Islet of Langerhans (tissue), 1 donor: ENCODE measurements at regions not wholly inside any gene's neighbourhood (a gene's known extent, or its start where the extent isn't known, plus 50 kb on each side); places are given as distances from the start of the nearest gene placed in this dataset.
"Not testable (repeated sequence)": the region's sequence is repeated elsewhere in the genome, so short reads cannot be mapped to it uniquely, and the experiment has no call there.

ENCODE experiments used
- FAIRE-seq: peaks from one replicate; lab custom pipeline; 2011; peaks lifted over from hg19 to GRCh38; lab: Jason Lieb, UNC

DNA sequence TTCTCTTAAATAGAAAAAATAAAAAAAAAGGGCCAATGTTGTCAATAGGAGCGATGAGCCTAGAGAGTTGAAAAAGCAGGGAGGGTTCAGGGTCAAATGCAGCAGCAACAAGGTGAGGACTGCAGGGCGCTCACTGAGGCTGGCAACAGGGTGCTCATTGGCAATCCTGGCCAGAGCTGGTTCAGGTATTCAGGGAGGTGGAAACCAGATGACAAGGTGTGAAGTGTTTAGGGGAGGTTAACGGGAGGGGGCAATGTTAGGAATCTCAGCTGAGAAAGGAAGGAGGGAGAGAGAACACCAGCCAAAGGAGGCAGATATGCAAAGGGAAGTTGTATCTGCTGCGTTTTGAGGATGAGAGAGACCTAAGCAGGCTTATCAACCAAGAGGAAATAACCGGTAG, 129.8 kb upstream of the DAB1 start:
- FAIRE-seq: no peak

DNA sequence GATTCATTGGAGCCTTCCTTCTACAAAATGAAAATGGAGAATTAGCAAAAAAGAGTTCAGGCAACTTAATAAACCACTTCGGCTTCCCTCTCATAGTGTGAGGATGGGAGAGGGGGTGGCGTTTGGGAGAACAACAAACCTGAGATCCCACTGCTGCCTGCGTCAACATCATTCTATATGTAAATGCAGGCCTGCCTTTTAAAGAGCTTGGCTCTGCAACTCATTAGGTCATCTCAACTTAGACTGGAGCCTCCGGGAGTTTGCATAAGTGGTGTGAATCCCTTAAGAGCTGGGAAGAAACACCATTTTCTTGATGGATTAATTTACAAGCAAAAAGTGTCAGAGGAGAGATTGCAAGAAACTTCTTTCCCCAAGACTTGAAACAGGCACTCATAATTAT, 127.6 kb upstream of the DAB1 start:
- no peak for FAIRE-seq

DNA sequence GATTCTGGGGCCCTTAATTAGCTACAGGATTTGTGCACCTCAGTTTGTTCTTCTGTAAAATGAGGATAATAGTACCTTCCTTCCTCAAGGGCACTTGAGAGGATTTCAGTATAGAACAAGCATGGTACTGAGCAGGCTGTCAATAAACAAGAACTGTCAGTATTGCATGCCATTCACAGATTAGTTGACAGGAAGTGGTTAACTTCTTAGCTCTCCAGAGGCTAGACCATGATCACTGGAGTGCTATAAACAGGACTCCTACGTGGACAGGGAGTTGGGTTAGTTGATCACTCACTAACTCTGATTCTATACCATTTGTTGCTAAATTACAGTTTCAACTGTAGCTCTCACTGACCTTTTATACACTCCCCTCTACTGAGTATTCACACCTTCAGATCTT, 126.2 kb upstream of the DAB1 start:
- no peak for FAIRE-seq

DNA sequence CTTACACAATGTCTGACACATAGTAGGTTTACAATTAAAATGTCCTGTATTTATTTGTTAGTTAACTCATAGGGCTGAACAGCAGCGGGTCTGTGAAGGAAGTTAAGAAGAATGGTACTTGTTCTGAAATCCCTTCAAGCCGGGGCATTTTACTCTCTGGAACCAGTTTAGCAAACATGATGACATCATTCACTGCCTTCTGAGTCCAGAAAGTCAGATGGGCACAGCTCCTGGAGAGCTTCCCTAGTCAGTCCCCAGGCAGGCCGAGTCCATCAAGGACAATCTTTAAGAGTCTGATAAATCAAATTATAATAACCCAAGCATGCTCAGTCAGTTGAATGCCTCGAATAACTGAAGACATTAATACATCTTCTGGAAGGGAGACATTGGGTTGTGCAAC, 125.4 kb upstream of the DAB1 start:
- no peak for FAIRE-seq

DNA sequence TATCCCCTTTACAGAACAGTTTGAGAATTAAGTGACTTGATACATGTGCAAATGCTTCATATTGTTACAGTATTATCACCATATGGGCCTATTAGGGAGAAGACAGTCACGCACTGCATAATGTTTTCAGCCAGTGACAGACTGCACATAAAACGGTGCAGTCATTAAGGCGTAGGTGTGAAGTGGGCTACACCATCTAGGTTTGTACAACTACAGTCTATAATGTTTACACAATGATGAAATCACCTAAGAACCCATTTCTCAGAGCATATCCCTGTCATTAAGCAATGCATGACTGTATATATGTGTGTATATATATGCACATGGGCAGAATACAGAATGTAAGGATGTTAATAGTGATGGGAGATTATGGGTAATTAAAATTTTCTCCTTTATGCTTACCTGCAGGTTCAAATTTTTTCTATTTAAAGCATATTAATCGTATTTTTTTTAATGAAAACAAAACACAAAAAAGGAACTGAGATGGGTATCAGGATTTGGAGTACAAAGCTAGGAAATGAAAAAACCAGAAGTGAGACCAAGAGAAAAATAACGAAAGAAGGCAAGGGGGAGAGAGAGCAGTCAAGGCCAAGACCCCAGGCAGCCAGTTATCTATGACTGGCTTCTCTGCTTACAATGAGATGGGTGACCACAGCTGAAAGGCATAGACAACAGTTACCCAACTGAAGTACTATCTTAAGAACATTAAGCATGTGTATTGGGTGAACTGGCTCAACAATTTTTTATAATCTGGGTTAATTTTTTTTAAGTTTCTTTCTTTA, 122.9 kb upstream of the DAB1 start:
- no peak for FAIRE-seq

DNA sequence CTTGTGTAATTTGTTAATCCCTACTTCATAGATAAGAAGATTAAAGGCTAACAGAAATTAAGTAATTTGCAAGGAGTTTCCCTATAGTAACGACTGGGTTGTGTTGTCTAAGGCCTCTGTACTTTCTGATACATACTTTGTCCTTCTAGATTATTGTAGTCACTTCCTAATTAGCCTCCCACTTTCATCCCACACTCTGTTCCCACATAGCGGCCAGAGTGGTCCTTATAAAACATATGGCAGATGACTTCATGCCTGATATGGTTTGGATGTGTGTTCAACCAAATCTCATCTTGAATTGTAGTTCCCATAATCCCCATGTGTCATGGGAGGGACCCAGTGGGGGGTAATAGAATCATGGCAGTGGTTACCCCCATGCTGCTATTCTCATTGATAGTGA, 120.5 kb upstream of the DAB1 start:
- FAIRE-seq: no peak

DNA sequence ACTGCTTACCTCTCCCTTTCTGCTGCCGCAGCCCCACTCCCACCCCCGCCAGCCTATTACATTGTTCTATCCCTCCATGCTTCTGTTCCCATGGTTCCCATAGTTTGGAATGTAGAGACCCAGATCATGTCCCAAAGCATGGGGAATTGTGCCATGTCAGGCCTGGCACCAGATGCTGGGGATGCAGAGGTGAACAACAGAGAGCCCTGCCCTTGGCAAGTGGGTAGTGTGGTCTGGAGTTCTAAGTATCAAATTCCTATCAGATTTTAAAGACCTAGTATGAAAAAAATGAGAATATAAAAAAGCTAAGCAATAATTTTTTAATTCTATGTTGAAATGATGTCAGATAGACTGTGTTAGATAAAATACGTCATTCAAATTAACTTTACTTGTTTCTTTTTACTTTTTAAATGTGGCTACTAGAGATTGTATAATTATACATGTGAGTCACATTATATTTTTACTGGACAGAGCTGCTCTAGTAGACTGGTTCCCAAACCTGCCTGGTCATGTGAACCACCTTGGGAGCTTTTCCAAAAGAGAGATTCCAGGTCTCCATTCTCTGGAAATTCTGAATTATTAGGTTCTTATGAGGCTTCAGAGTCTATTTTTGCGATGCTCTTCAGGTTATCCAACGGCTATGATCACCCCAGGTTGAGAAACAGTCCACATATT, 113.0 kb upstream of the DAB1 start:
- FAIRE-seq: no peak

DNA sequence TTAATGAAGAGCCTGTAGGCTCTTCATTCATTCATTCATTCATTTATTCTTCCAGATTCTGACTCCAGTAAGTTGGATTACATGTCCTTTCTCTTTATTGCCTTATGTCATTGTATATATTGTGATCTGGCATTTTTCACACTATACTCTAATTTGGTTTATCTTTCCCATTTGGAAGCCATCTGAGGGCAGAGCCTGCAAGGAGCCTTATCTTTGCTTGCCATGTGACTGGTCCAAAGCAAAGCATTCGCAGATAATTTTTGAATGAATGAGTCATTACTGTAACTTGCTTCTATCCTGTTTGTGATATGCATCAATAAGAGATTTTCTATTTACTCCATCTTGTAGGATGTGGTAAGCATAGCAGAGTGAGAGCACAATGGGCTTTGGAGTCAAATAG, 108.4 kb upstream of the DAB1 start:
- FAIRE-seq: no peak

DNA sequence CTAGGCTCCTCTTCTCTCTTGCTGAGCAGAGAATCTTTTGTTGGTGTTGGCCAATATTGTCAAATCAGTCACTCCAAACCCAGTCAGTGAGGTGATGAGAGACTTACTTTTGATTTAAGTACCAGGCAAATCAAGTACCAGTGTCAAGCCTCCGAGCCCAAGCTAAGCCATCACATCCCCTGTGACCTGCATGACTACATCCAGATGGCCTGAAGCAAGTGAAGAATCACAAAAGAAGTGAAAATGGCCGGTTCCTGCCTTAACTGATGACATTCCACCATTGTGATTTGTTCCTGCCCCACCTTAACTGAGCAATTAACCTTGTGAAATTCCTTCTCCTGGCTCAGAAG, 107.0 kb upstream of the DAB1 start:
- FAIRE-seq: not testable (repeated sequence)

DNA sequence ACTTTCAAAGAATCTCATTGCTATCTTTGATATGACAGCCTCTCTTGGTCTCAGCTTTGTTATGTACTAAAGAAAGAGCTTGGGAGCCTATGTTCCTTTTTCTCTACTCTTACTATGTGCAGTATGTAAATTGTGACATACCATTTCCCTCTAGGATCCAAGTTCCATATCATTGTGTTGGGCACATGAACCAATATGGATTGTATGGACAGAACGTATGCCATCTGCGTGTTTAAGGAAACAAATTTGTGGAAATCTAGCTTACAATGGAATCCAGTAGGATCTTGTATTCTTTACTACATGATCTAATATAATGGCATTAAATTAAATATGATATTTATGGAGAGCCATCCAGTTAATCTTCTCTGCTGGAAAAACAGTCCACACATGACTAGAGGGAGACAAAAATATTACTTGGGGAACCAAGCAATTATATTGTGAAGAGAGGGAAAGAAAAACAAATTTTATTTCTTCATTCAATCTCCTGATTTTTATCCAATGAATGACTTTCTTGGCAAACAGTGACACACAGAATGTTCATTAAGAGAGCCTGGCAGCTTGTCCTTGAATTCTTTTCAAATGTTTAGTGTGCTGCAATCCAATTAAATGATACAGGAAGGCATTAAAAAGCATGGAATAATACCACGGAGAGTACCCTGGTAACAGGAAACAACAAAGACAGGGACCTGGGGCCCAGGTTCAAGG, 106.5 kb upstream of the DAB1 start:
- FAIRE-seq: no peak

DNA sequence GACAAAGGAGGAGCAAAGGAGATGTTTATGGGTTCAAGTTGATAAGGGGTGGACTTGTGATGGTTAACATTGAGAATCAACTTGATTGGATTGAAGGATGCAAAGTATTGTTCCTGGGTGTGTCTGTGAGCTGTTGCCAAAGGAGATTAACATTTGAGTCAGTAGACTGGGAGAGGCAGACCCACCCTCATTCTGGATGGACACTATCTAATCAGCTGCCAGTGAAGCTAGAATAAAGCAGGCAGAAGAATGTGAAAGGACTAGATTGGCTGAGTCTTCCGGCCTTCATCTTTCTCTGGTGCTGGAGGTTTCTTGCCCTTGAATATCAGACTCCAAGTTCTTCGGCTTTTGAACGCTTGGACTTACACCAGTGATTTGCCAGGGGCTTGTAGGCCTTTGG, 98.7 kb upstream of the DAB1 start:
- FAIRE-seq: no peak

DNA sequence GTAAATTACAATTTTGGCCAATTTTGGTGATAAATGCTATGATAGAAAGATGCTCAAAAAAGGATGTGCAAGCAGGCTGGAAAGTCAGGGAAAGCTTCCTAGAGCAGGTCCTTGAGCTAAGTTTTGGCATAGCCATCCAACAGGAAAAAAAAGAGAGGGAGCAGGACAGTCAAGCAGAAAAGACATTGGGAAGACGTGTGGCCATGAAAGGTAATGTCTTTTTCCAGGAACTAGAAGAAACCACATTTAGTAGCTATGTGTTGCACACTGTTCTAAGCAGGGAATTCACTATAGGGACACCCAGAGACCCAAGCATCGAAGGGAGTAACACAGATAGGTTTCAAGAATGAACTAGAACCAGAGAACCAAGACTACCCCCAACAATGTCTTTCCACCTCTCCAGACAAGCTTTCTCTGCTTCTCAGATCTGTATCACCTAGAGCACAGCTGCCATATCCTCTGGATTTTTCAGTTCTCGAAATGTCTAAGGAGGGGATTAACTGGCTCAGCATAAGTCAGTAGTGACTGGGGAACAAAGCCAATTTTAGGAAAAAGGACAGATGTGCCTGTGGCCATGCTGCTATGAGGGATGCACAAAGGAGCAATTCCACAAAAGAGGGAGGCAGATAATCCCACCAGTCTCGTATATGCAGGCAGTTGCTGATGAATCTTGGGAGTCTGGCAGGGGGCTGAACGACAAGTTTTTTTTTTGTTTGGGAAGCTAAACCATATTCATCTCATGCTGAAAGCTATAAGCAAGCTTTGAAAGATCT, 97.1 kb upstream of the DAB1 start:
- FAIRE-seq: no peak

DNA sequence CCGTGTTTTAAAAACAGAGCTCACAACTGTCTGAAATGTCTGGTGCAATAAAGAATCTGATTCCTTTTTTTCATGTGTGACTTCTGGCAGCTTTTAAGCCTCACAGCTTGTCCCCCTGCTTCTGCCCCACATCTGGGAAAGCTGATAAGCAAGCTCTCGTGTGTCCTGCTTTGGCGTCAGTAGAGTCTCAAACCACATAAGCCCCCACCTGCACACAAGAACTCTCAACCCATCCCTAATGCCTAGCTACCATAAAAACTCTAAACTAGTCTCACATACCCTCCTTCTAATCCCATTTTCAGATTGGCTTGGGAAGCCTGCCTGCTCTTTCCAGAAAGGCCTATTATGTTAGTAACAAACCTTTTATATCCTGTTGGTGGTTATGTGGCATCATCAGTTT, 94.6 kb upstream of the DAB1 start:
- no peak for FAIRE-seq

DNA sequence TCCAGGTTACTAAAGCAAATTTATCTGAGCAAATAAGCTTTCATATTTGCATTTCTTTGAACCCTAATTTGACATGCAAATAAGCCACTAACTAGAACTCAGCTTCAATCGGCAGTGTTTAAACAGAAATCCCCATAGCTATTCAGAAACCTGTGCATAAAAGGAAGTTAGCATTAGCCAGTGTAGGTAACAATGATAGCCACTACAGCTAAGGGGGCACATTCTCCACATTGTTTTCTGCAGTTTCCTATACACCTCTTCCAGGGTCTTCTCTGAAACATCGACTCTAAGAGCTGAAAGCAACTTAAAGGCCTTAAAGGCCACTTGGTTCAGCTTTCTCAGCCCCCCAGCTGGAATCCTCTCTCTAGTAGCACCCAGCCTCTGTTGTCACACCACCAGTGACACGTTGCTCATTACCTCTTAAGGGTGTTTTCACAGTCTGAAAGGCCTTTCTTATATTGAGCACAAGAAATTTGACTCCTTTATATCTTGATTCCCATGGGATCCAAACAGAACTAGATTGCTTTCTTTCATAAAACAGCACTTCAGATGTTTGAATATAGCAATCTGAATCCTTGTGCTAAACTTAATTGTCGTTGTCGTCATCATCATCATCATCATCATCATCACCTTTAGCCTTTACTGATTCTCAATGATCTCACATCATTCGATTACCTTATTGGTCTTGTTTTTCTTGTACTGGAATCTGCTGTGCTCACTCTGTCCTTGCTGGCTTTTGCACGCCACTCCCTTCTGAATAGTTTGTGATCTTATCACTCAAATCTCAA, 93.9 kb upstream of the DAB1 start:
- no peak for FAIRE-seq

DNA sequence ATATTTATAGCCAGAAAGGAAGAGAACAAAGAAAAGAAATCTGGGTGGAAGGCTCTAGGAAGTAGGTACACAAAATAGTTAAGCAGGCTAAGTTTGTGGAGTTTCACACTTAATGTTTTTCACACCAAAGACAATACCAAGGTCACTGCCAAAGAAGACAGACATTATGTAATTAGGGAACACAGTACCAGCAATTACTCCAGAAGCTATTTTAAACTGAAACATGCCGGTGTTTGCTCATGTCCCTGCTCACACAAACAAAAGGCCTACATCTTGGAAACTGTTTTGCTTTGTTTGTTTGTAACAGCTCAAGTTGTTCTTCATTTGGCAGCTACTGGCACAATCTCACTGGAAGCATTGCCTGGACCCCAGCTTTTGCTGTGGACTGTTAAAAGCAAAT, 88.5 kb upstream of the DAB1 start:
- no peak for FAIRE-seq

DNA sequence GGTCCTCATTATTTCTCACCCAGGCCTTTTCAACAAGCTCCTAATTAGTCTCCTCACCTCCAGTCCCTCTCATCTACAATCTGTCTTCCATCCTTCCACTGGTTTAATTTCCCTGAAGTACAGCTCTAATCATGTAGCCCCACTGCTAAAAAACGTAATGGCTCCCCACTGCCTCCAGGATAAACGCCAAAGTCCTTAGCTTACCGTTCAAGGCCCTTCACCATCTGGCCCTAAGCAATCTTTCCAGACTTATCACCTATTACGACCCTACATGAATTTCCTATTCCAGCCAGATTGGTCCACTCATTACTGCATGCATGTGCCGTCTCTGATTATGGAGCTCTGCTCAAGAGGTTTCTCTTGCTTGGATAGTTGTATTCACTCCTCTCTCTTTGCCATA, 83.1 kb upstream of the DAB1 start:
- FAIRE-seq: no peak

DNA sequence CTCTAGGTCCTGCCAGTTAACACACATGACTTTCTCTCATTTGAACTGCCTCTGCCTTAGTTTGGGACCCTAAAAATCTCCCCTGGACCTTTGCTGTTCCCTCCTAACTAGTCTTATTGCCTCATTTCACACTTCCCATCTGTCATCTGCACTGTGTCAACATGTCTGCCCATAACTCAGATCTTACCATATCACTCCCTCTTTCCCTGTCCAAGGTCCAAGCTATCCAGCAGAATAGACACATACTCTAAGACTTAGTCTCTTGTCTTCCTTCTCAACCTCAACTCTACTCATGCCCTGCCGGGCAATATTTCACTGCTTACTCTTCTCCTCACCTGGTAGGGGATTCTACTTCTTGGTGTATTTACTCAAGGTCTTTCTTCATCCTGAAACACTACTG, 79.5 kb upstream of the DAB1 start:
- no peak for FAIRE-seq

DNA sequence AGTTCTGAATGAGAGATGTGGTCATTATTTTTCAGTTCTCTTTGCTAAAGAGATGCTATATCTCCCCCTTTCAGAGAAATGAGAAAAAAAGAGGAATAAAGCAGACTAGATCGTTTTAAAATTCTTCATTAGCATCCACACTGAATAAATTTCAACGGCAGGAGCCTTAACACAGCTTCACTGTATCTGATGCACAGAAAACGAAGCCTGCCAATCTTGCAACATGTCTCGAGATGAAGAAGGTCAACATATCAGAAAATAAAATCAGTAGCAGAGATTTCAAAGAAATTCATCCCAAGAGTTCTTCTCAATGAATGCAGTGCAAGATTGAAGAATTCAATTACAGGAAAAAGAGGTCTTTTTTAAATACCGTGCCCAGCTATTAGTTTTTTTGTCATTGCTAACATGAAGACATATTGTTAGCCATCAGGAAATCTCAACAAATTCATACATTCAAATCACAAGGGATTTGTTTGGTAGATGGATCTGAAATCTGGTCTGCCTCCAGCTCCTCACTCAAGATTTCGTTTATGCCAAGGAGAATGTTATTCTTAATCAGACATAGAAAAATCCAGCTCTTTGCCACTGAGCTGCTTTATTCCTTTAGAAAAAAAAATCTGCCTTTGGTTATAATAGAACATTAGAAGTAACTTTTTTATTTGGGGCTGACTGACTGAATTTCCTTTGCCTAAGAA, 76.4 kb upstream of the DAB1 start:
- FAIRE-seq: no peak

DNA sequence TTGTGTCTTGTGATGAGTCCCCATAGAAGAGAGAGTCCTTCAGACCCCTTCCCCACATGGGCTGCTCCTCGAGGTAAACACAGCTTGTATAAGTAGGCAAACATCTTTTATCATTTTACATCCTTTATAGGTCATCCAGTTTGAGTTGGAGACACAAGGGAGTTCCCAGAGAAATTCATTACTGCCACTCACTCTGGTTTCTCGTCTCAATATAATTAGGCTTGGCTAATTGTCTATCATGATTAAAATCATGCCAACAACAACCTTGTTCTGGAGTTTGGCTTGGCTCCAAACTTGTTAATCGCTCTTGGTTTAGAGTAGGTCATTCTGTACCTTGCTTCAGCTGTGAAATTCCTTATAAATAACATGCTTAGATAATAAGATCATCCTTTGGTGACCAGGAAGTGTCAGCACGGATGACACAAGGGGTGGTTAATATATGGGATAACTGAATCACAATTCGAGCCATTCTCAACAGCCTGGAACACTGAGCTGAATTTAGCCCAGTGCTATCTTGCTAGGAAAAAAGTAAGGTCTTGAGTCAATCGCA, 70.7 kb upstream of the DAB1 start:
- FAIRE-seq: no peak

DNA sequence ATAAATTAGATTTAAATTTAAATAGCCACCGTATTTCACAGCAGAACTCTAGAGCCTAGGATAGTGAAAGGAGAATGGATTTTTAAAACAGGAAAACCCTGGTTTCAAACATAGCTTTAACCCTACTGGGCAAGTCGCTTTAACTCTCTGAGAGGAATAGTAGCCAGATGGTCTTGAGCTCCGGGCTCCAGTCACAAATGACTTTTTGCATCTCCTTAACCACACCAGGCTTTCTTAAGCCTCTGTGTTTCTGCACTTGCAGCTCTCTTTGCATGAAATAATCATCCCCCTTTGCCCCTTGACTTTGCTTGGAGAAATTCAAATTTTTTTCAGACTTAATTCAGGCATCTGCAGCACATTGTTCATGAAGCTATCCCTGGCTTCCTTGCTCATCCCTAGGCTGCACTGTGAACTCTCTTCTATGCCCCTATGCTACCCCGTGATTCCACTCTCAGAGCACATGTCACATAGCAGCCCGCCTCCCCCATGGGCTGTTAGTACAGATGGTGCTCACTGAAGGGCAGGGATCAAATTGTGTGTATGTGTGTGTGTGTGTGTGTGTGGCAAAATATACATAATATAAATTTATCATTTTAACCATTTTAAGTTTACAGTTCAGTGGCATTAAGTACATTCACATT, 68.8 kb upstream of the DAB1 start:
- no peak for FAIRE-seq
